OCI-LY3 (cell line): ENCODE measurements at regions not wholly inside any gene's neighbourhood (a gene's known extent, or its start where the extent isn't known, plus 50 kb on each side); places are given as distances from the start of the nearest gene placed in this dataset.

ENCODE experiments used
- H2AFZ ChIP-seq: fragments of 200-600, 300-600 bp; shearing (Covaris generic); 2 replicates; pipeline ENCODE4 v1.6.0; 2014; ENCODE audit warnings: antibody characterized with exemption, low read depth, low read length
- H3K27ac ChIP-seq: fragments of 200-600, 300-600 bp; sonication (generic); 2 replicates; pipeline ENCODE4 v1.5.1; 2014; ENCODE audit warnings: mild to moderate bottlenecking, low read length, moderate library complexity, mixed read lengths
- H3K27me3 ChIP-seq: fragments of 200-600, 300-600 bp; sonication (generic); 2 replicates; pipeline ENCODE4 v1.6.1; 2014; ENCODE audit warnings: low read depth, low read length, mixed read lengths
- H3K36me3 ChIP-seq: fragments of 200-600, 300-600 bp; sonication (generic); replicated peaks from 2 replicates; pipeline ENCODE3; 2014; ENCODE audit warnings: low read depth, low read length, mixed read lengths
- H3K4me1 ChIP-seq: fragments of 300-600, 200-600 bp; sonication (generic); 2 replicates; pipeline ENCODE4 v1.6.1; 2014; ENCODE audit warnings: low read length, mixed read lengths
- H3K4me2 ChIP-seq: fragments of 200-600, 300-600 bp; sonication (generic); 2 replicates; pipeline ENCODE4 v1.6.1; 2014; ENCODE audit warnings: low read length, mixed read lengths
- H3K4me3 ChIP-seq: fragments of 300-600, 200-600 bp; sonication (generic); 2 replicates; pipeline ENCODE4 v1.5.1; 2014; ENCODE audit warnings: antibody characterized with exemption, mild to moderate bottlenecking, low read length, moderate library complexity
- H3K79me2 ChIP-seq: fragments of 300-600, 200-600 bp; shearing (Covaris generic); 2 replicates; pipeline ENCODE4 v1.6.1; 2014; ENCODE audit warnings: mild to moderate bottlenecking, low read length, mixed read lengths
- H3K9ac ChIP-seq: fragments of 300-600, 200-600 bp; shearing (Covaris generic); 2 replicates; pipeline ENCODE4 v1.6.0; 2014; ENCODE audit warnings: mild to moderate bottlenecking, low read length, moderate library complexity
- H3K9me3 ChIP-seq: fragments of 200-600, 300-600 bp; shearing (Covaris generic); 2 replicates; pipeline ENCODE4 v1.6.1; 2014; ENCODE audit warnings: low read length, mixed read lengths; ENCODE audit not compliant: insufficient read depth
- H4K20me1 ChIP-seq: fragments of 200-600, 300-600 bp; sonication (generic); 2 replicates; pipeline ENCODE4 v1.6.1; 2016; ENCODE audit warnings: low read length, mixed read lengths; ENCODE audit not compliant: insufficient read depth
- CTCF ChIP-seq: fragments of 200-600, 300-600 bp; sonication (generic); IDR thresholded peaks from 2 replicates; pipeline ENCODE4 v1.5.1; 2014; ENCODE audit warnings: antibody characterized with exemption, low read length, low read depth
- EZH2phosphoT487 ChIP-seq: fragments of 200-600 bp; shearing (Covaris generic); IDR thresholded peaks from 2 replicates; pipeline ENCODE4 v1.6.1; 2018; ENCODE audit warnings: antibody characterized with exemption, mixed run types, low read depth

DNA sequence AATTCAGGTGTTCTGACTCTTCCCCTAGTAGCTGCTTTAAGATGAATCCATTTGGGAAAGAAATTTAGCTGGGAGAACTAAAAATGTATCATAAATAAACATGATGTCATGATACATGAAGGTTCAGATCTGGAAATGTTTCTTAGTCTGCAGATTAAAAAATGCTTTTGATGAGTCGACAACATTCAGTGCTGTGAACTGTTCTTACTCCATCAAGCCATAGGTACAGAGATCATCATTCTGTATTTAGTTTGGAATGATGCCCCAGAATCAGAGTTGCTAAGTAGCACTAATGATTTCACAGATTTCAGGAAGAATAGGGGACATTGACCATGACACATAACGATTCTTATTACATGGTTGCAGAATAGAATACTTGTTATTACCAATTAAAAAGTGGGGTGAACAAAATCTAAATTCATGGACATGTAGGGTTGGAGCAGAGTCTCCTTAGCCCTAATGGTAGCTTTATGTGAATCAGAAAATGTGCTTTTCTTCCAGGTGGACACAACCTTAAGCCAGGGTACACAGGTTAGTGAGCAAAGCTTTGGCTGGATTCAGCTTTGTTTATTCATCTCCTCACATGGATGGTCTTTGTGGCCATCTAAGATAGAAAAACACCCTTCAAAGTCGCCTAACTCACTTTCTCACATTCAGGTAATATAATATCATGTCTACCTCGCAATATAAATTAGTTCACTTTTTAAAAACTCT is 205.4 kb upstream of the SEL1L start:
- no peaks in the 10 kb centered on the region for H3K4me1 ChIP-seq
- no peaks in the 10 kb centered on the region for H3K27me3 ChIP-seq
- no peak for TF ChIP-seq EZH2phosphoT487
- no peak for TF ChIP-seq CTCF
- no peaks in the 10 kb centered on the region for H3K9me3 ChIP-seq
- H3K9ac ChIP-seq, result no peak overlapping the region
- no peak overlapping the region for H3K4me3 ChIP-seq
- H4K20me1 ChIP-seq, result no peaks in the 10 kb centered on the region
- H2AFZ ChIP-seq, result no peak overlapping the region
- H3K36me3 ChIP-seq, result no peaks in the 10 kb centered on the region
- no peaks in the 10 kb centered on the region for H3K79me2 ChIP-seq
- H3K4me2 ChIP-seq, result no peak overlapping the region
- H3K27ac ChIP-seq, result no peak overlapping the region

- no peak overlapping the region for H3K9ac ChIP-seq
- no peaks in the 10 kb centered on the region for H3K36me3 ChIP-seq
- H3K4me1 ChIP-seq, result no peaks in the 10 kb centered on the region
- no peak overlapping the region for H3K27ac ChIP-seq
- H3K4me3 ChIP-seq, result no peak overlapping the region
- no peaks in the 10 kb centered on the region for H3K79me2 ChIP-seq
- no peaks in the 10 kb centered on the region for H4K20me1 ChIP-seq
- no peaks in the 10 kb centered on the region for H3K27me3 ChIP-seq
- no peak overlapping the region for H3K4me2 ChIP-seq
- no peaks in the 10 kb centered on the region for H3K9me3 ChIP-seq
- TF ChIP-seq CTCF (no peak), EZH2phosphoT487 (no peak)
- no peak overlapping the region for H2AFZ ChIP-seq
These were observed 210.0 kb upstream of the SEL1L start for GRCh38 chr14:81743605-81744004.

- no peak overlapping the region for H3K27ac ChIP-seq
- TF ChIP-seq CTCF (no peak), EZH2phosphoT487 (no peak)
- H3K9ac ChIP-seq, result no peak overlapping the region
- H3K4me2 ChIP-seq, result no peak overlapping the region
- no peaks in the 10 kb centered on the region for H3K4me1 ChIP-seq
- H4K20me1 ChIP-seq, result no peaks in the 10 kb centered on the region
- no peaks in the 10 kb centered on the region for H3K79me2 ChIP-seq
- no peaks in the 10 kb centered on the region for H3K9me3 ChIP-seq
- H3K27me3 ChIP-seq, result no peaks in the 10 kb centered on the region
- no peak overlapping the region for H2AFZ ChIP-seq
- no peak overlapping the region for H3K4me3 ChIP-seq
- H3K36me3 ChIP-seq, result no peaks in the 10 kb centered on the region
These were observed 217.5 kb upstream of the SEL1L start for GRCh38 chr14:81751198-81751597.

DNA sequence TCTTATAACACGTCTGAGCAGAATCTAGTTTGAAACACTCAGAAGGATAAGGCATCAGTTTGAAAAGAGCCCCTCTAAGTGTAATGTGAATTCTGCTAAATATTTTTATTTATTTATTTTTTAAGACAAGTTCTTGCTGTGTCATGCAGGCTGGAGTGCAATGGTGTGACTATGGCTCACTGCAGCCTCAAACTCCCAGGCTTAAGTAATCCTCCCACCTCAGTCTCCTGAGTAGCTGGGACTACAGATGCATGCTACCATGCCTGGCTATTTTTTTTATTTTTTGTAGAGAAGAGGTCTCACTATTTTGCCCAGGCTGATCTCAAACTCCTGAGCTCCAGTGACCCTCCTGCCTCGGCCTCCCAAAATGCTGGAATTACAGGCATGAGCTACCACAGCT is 225.9 kb upstream of the SEL1L start:
- Histone ChIP-seq H3K79me2 (no peaks in the 10 kb centered on the region), H3K4me3 (no peak overlapping the region), H3K27ac (no peak overlapping the region), H3K4me1 (no peaks in the 10 kb centered on the region), H3K27me3 (no peaks in the 10 kb centered on the region), H3K9me3 (no peaks in the 10 kb centered on the region), H3K36me3 (no peaks in the 10 kb centered on the region), H3K4me2 (no peak overlapping the region), H4K20me1 (no peaks in the 10 kb centered on the region), H2AFZ (no peak overlapping the region), H3K9ac (no peak overlapping the region)
- TF ChIP-seq EZH2phosphoT487, result no peak
- no peak for TF ChIP-seq CTCF
